RWPE1 (cell line): ENCODE measurements at regions not wholly inside any gene's neighbourhood (a gene's known extent, or its start where the extent isn't known, plus 50 kb on each side); places are given as distances from the start of the nearest gene placed in this dataset.
"Not testable (repeated sequence)": the region's sequence is repeated elsewhere in the genome, so short reads cannot be mapped to it uniquely, and the experiment has no call there.

ENCODE experiments used
- CTCF ChIA-PET: fragments of 350-600 bp; sonication (Branson Sonifier 250); formaldehyde crosslinking; extraction: SDS; loops from one replicate; lab custom pipeline; 2021; lab: Yijun Ruan, JAX
- POLR2A ChIA-PET: fragments of 400-600 bp; formaldehyde crosslinking; extraction: SDS; loops from one replicate; lab custom pipeline; 2020; ENCODE audit warnings: antibody characterized with exemption; ENCODE audit not compliant: low non-redundant PET; lab: Yijun Ruan, JAX
- DNase-seq: peaks from one replicate; pipeline ENCODE4 v3.0.0; 2012; ENCODE audit warnings: low spot score
- H3K27ac ChIP-seq: fragments of 450-650 bp; 2 replicates; pipeline ENCODE4 v1.5.1; 2017
- TF ChIP-seq, protein P1 (sequence below): fragments of 450-650 bp; conservative IDR thresholded peaks from 2 replicates; pipeline ENCODE4 v1.5.1; 2017; ENCODE audit warnings: low read depth, mild to moderate bottlenecking

DNA sequence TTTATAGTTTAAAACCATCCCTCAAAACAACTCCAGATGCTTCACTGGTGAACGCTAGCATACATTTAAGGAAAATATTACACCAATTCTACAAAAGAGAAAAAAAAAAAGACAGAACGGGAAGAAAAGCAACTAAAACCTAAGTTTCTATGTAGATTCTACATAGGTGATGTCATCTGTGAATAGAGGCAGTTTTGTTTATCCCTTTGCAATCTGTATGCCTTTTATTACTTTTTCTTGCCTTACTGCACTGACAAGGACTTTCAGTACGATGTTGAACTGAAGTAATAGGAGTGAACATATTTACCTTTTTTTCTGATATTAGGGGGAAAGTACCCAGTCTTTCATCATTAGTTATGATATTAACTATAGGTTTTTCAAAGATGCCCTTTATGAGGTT, 101.7 kb upstream of the HAO2 start:
- H3K27ac ChIP-seq: no peak overlapping the region
- ChIA-PET CTCF (interaction anchor here (0.6 kb wide), 1 partner anchor 100 kb away, joined by 3 read pairs; no protein-coding TSS in a partner anchor), POLR2A (no interaction called here)
- TF ChIP-seq, protein P1, sequence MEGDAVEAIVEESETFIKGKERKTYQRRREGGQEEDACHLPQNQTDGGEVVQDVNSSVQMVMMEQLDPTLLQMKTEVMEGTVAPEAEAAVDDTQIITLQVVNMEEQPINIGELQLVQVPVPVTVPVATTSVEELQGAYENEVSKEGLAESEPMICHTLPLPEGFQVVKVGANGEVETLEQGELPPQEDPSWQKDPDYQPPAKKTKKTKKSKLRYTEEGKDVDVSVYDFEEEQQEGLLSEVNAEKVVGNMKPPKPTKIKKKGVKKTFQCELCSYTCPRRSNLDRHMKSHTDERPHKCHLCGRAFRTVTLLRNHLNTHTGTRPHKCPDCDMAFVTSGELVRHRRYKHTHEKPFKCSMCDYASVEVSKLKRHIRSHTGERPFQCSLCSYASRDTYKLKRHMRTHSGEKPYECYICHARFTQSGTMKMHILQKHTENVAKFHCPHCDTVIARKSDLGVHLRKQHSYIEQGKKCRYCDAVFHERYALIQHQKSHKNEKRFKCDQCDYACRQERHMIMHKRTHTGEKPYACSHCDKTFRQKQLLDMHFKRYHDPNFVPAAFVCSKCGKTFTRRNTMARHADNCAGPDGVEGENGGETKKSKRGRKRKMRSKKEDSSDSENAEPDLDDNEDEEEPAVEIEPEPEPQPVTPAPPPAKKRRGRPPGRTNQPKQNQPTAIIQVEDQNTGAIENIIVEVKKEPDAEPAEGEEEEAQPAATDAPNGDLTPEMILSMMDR: no peak
- no peak for DNase-seq

DNA sequence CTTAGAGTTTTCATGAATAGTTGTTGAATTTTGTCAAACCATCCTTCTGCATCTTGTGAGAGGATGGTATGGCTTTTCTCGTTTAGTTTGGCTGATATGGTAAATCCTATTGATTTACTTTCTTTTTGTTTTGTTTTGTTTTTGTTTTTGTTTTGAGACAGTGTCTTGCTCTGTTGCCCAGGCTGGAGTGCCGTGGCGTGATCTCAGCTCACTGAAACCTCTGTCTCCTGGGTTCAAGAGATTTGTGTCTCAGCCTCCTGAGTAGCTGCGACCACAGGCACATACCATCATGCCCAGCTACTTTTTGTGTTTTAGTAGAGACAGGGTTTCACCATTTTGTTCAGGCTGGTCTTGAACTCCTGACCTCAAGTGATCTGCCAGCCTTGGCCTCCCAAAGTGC, 101.3 kb upstream of the HAO2 start:
- CTCF ChIA-PET: interaction anchor here (0.6 kb wide), 1 partner anchor 100 kb away, joined by 3 read pairs; no protein-coding TSS in a partner anchor
- DNase-seq, H3K27ac ChIP-seq, POLR2A ChIA-PET: not testable (repeated sequence)

DNA sequence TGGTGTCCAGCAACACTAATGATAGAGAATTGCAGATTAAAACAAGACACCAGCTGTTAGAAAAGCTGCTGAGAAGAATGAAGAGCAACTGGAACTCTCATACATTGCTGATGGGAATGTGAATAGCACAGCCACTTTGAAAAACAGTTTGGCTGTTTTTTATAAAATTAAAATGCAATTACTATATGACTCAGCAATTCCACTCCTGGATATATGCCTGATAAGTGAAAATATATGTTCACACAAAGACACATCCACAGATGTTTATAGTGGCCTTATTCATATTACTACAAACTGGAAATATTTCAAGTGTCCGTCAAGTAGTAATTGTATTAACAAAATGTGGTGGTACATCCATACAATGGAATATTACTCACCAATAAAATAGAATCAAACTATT, 99.7 kb upstream of the HAO2 start:
- H3K27ac ChIP-seq: no peak overlapping the region
- TF ChIP-seq, protein P1: no peak
- POLR2A ChIA-PET: no interaction called here
- DNase-seq: no peak
- CTCF ChIA-PET: interaction anchor here (0.7 kb wide), 1 partner anchor 101 kb away, joined by 3 read pairs; no protein-coding TSS in a partner anchor

DNA sequence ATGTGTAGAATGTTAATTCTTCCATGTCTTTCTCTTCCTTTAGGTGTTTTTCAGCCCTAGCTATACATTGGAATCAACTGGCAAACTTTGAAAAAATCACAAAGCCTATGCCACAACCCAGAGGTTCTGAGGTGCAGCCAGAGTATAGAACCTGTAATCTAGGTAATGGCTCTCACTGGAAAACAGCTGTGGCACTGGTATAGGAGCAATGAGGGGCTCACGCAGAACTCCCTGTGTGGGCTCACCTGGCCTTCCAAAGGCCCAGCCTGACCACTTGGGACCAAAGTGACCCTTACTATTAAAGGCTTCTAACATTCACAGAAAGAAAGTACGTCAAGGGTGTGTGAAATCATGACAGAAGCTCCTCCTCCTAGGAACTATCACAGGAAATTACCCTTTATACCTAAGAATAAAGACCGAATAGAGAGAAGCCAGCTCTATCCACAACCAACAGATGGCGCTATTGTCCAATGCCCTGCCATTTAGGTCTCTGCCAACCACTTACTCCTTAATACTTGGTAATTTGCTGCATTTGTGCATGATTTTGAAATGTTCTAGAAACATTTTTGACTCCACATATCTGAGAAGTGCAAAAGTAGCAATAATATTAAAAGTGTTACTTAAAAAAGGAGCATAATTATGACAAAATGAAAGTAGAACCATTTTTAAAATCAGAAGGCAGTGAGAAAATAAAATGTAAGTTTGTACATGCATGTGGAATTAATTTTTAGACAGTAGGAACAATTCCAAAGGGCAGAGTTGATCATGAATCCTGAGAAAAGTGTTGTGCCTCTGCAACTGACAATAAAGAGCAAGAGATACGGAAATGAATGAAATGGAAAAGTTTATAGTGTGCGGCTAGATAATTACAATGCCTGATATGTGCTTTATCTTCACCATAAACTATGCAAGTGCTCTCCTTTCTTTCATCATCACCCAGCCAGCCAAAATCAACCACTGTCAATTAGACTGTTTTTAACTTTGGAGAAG, 93.1 kb upstream of the HAO2 start:
- DNase-seq: peak; percentile 57
- TF ChIP-seq, protein P1: peak; percentile 91
- H3K27ac ChIP-seq: no peak overlapping the region
- POLR2A ChIA-PET: interaction anchor here (1.2 kb wide), 1 partner anchor 134 kb away, joined by 4 read pairs; no protein-coding TSS in a partner anchor
- CTCF ChIA-PET: interaction anchor here (0.6 to 1.8 kb wide), 11 partner anchors 9 to 205 kb away, joined by 3 to 10 read pairs (median 5); no protein-coding TSS in a partner anchor

DNA sequence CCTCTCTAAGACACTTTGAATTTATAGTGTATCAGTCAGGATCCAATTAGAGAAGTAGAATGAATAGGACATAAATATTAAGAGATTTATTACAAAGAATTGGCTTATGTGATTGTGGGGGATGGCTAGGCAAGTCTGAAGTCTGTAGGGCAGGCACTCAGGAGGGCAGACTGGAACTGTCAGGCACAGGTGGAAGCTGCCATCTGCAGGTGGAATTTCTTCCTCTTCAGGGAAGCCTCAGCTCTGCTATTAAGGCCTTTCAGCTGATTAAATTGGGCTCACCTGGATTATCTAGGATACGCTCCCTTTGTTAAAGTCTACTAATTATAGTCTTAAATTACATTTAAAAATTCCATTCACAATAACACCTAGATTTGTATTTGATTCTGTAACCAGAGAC, 92.0 kb upstream of the HAO2 start:
- no peak for DNase-seq
- TF ChIP-seq, protein P1: no peak
- CTCF ChIA-PET: interaction anchor here (0.6 to 1.8 kb wide), 5 partner anchors 19 to 464 kb away, joined by 3 to 6 read pairs (median 4); no protein-coding TSS in a partner anchor
- H3K27ac ChIP-seq: no peak overlapping the region
- POLR2A ChIA-PET: interaction anchor here (1.2 kb wide), 1 partner anchor 136 kb away, joined by 4 read pairs; no protein-coding TSS in a partner anchor

DNA sequence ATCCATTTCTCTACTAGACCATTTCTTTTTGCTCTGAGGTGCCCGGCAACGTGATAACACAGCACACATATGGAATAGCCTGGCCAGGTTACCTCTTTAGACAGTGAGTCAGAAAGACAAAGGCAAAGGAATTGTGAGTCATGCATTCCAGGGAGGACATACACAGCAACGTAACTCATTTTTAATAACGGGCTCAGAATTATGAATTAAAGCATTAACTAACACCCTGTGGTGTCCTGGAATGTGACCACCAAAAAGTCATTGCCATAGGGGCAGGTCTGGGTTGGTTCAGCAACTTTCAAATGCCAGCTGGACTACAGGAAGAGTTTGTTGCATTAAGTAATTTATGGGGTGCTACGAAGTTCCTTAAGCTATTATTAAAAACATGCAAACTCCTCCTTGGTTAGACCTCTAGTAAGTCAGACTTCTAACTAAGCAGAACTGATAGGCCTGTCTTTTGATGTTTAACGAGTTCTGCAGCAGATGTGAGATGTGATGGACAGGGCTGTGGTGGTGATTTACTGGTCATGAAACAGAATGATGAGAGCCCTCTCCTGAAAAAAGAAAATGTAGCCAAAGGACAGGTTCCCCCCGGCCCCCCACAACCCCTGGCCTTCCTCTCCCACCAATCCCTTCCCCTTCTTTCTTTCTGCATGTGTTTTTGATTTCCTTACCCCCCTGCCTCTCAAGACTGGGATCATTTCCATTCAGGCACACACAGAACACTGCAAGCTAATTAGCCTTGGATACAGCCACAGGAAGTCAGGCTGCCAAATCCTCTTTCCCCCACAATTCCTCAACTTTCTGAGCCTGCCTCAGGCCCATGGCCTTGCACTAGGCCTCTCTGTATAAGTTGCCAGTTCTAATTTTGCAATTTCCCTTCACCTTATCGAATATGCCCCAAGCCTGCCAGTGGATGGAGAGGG, 88.9 kb upstream of the HAO2 start:
- ChIA-PET CTCF (interaction anchor here (0.8 to 1.0 kb wide), 2 partner anchors 87 to 121 kb away, joined by 3 to 4 read pairs; no protein-coding TSS in a partner anchor), POLR2A (no interaction called here)
- H3K27ac ChIP-seq: peak overlapping the region; percentile 88
- TF ChIP-seq, protein P1: no peak
- DNase-seq: peak; percentile 78
